Panc1 (cell line): ENCODE measurements at regions not wholly inside any gene's neighbourhood (a gene's known extent, or its start where the extent isn't known, plus 50 kb on each side); places are given as distances from the start of the nearest gene placed in this dataset.
"Not testable (repeated sequence)": the region's sequence is repeated elsewhere in the genome, so short reads cannot be mapped to it uniquely, and the experiment has no call there.

ENCODE experiments used
- ATAC-seq: fragments of 200-7000 bp; cut with Tn5 transposase; 2 replicates; pipeline ENCODE4 v1.9.1; 2020; ENCODE audit warnings: mild to moderate bottlenecking, moderate library complexity
- BruUV-seq: library from RNA; stranded (reverse); fragments of 400-500 nt; replicated peaks from 2 replicates; lab custom pipeline; 2021; lab: Mats Ljungman, UMichigan
- CTCF ChIA-PET: fragments of 300-600 bp; sonication (Branson Sonifier 250); formaldehyde crosslinking; loops from one replicate; lab custom pipeline; 2022; ENCODE audit warnings: antibody characterized with exemption; lab: Charles Lee
- POLR2A ChIA-PET: fragments of 300-600 bp; sonication (Branson Sonifier 250); formaldehyde crosslinking; loops from one replicate; lab custom pipeline; 2022; ENCODE audit warnings: antibody characterized with exemption; lab: Charles Lee
- DNase-seq: peaks from one replicate; pipeline ENCODE4 v3.0.0-alpha.2; 2010; ENCODE audit warnings: low read depth, low spot score
- H3K27ac ChIP-seq: 2 replicates; pipeline ENCODE4 v1.5.1; 2011; ENCODE audit warnings: mild to moderate bottlenecking, low read length, inconsistent platforms
- H3K27me3 ChIP-seq: fragments of 200-500 bp; sonication (Bioruptor generic); 2 replicates; pipeline ENCODE4 v1.6.0; 2014; ENCODE audit warnings: low read length, inconsistent platforms; ENCODE audit not compliant: control insufficient read depth, insufficient read depth
- H3K36me3 ChIP-seq: fragments of 200-500 bp; sonication (Bioruptor generic); 2 replicates; pipeline ENCODE4 v1.5.1; 2014; ENCODE audit warnings: inconsistent platforms, mild to moderate bottlenecking, low read length, moderate library complexity; ENCODE audit not compliant: control insufficient read depth, insufficient read depth
- H3K4me1 ChIP-seq: 2 replicates; pipeline ENCODE4 v1.5.1; 2011; ENCODE audit warnings: inconsistent platforms, mild to moderate bottlenecking, low read length, moderate library complexity; ENCODE audit not compliant: control insufficient read depth, insufficient read depth
- H3K4me3 ChIP-seq, 2 experiments: 2 replicates each; pipeline ENCODE4 v1.5.1; 2011 to 2012; ENCODE audit warnings: low read depth in 2 of 2, low read length in 2 of 2, mild to moderate bottlenecking in 2 of 2, inconsistent platforms in 1 of 2, moderate library complexity in 1 of 2
- H3K9me3 ChIP-seq: fragments of 200-500 bp; sonication (Bioruptor generic); 2 replicates; pipeline ENCODE4 v1.5.1; 2014; ENCODE audit warnings: low read depth, mild to moderate bottlenecking, inconsistent platforms, low read length, moderate library complexity; ENCODE audit not compliant: control insufficient read depth, insufficient read depth
- CTCF ChIP-seq: fragments of 450-650 bp; IDR thresholded peaks from 2 replicates; pipeline ENCODE4 v1.5.1; 2017; ENCODE audit warnings: mild to moderate bottlenecking
- POLR2AphosphoS5 ChIP-seq: IDR thresholded peaks from 2 replicates; pipeline ENCODE4 v1.6.1; 2012; ENCODE audit warnings: mild to moderate bottlenecking, low read depth, low read length, moderate library complexity
- REST ChIP-seq, 2 experiments: IDR thresholded peaks; 2 replicates each; pipeline ENCODE4 v1.6.1; 2011 to 2012; ENCODE audit warnings: low read depth in 2 of 2, control low read depth in 1 of 2, low read length in 1 of 2, mild to moderate bottlenecking in 1 of 2, moderate library complexity in 1 of 2; ENCODE audit not compliant: insufficient read depth in 1 of 2
- SIN3A ChIP-seq: IDR thresholded peaks from 2 replicates; pipeline ENCODE4 v1.6.1; 2012; ENCODE audit warnings: low read depth, mild to moderate bottlenecking, low read length, moderate library complexity, borderline replicate concordance; ENCODE audit not compliant: insufficient read depth
- TCF7L2 ChIP-seq: IDR thresholded peaks from 2 replicates; pipeline ENCODE4 v1.6.1; 2011; ENCODE audit warnings: mild to moderate bottlenecking, low read depth, low read length, inconsistent platforms
- in situ Hi-C: cut with HindIII; loops from 2 replicates; pipeline ENCODE4 v1.10.0; 2016; ENCODE audit warnings: low sequenced_read_pairs, low pct_unique_long_range_greater_than_20kb
- intact Hi-C: fragments of 100-400 bp; cut with micrococcal nuclease; formaldehyde crosslinking; loops from one replicate; pipeline ENCODE4 v1.10.0; 2022; ENCODE audit not compliant: unreplicated experiment

- no TSS peak for BruUV-seq
- CTCF ChIA-PET, result no interaction called here
- TF ChIP-seq REST (IDR thresholded peaks at IDR 0.05; ENCODE audit: insufficient read depth in 1 of 2, low read depth in 2 of 2, low read length in 1 of 2) (no peak), POLR2AphosphoS5 (no peak), SIN3A (no peak), CTCF (no peak), TCF7L2 (no peak)
- intact Hi-C loops (no loop called here), in situ Hi-C loops (no loop called here)
- Histone ChIP-seq H3K9me3 (no peaks in the 10 kb centered on the region), H3K27ac (no peak overlapping the region), H3K4me3 (no peak overlapping the region), H3K4me1 (no peaks in the 10 kb centered on the region), H3K27me3 (no peaks in the 10 kb centered on the region), H3K36me3 (no peaks in the 10 kb centered on the region)
- ATAC-seq (no peak), DNase-seq (no peak)
- POLR2A ChIA-PET, result no interaction called here
Measured at GRCh38 chr16:88200896-88201185, 181.9 kb upstream of the ZNF469 start.

- H3K27ac ChIP-seq, H3K4me1 ChIP-seq, H3K36me3 ChIP-seq, H3K27me3 ChIP-seq, DNase-seq, H3K4me3 ChIP-seq, POLR2A ChIA-PET, ATAC-seq, in situ Hi-C loops, intact Hi-C loops, H3K9me3 ChIP-seq, BruUV-seq, CTCF ChIA-PET: not testable (repeated sequence)
Measured at GRCh38 chr16:88201611-88202010, 181.1 kb upstream of the ZNF469 start.

GRCh38 chr16:88202207-88202745 lies 180.5 kb upstream of the ZNF469 start:
- ATAC-seq, result no peak
- H3K4me1 ChIP-seq, result no peaks in the 10 kb centered on the region
- no peaks in the 10 kb centered on the region for H3K36me3 ChIP-seq
- TF ChIP-seq TCF7L2, result no peak
- TF ChIP-seq POLR2AphosphoS5, result no peak
- no peak for TF ChIP-seq CTCF
- no peak for TF ChIP-seq REST (IDR thresholded peaks at IDR 0.05; ENCODE audit: insufficient read depth in 1 of 2, low read depth in 2 of 2, low read length in 1 of 2)
- no peak for TF ChIP-seq SIN3A
- POLR2A ChIA-PET, result no interaction called here
- no TSS peak for BruUV-seq
- no peaks in the 10 kb centered on the region for H3K9me3 ChIP-seq
- no peaks in the 10 kb centered on the region for H3K27me3 ChIP-seq
- H3K4me3 ChIP-seq, result no peak overlapping the region
- H3K27ac ChIP-seq, result no peak overlapping the region
- in situ Hi-C loops (no loop called here), intact Hi-C loops (no loop called here)
- CTCF ChIA-PET, result no interaction called here
- no peak for DNase-seq
